GM18505 (cell line): ENCODE measurements at regions not wholly inside any gene's neighbourhood (a gene's known extent, or its start where the extent isn't known, plus 50 kb on each side); places are given as distances from the start of the nearest gene placed in this dataset.
"Not testable (repeated sequence)": the region's sequence is repeated elsewhere in the genome, so short reads cannot be mapped to it uniquely, and the experiment has no call there.

Experiments used
- ATAC-seq: cut with Tn5 transposase; IDR thresholded peaks from one replicate; pipeline ENCODE4 v1.9.1; 2021; ENCODE audit not compliant: unreplicated experiment
- POLR2A ChIP-seq: IDR thresholded peaks from 4 replicates; pipeline ENCODE4 v1.6.1; 2011; ENCODE audit warnings: borderline replicate concordance; ENCODE audit not compliant: insufficient read depth, insufficient read length; ENCODE audit errors: extremely low read depth

DNA sequence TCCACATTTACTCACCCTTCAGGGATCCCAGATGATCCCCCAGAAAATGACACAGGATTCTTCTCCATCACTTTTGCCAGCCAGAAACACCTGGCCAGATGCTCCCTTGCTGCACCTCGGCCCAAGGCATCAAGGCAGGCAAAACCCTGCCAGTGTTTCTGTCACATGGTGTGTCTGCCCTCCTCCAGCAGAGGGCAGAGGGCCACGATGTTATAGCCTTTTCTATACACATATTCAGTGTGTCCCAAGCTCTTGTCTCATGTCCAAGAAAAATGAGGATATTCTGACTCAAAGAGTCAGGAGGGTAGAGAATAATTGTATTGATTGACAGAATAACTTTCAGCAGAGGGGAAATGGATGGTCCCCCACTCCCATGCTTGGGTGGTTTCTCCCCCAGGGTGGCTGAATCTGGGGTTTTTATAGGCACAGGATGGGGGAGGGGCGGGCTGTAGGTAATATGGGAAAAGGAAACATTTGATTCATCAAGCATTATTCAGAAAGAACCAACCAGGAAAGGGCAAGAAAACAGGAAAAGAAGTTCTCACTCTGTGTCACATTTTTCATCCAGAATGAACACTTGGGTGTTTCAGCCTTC lies 933.9 kb downstream of the TRIB2 start:
- ATAC-seq = no peak
- TF ChIP-seq POLR2A = no peak

DNA sequence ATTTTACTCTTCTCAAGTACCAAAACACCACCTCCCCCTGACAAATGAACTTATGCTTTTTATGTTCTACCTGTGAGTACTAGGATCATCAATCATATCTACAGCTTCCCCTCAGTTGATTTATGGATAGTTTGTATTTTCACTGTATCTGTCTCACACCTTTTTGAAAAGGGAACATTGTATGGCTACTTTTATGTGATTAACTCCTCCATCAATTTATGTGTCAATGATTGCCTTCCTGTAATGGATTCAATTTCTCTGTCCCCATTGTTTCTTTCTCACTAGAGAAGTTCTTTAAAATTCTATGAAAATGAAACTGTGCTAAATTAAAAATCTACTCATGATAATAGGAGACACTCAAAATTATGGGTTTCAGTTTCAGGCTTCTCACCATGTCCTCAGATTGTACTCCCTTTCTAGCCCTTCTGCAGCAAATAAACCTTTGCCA lies 935.0 kb downstream of the TRIB2 start:
- no peak for TF ChIP-seq POLR2A
- ATAC-seq = peak; percentile 61

DNA sequence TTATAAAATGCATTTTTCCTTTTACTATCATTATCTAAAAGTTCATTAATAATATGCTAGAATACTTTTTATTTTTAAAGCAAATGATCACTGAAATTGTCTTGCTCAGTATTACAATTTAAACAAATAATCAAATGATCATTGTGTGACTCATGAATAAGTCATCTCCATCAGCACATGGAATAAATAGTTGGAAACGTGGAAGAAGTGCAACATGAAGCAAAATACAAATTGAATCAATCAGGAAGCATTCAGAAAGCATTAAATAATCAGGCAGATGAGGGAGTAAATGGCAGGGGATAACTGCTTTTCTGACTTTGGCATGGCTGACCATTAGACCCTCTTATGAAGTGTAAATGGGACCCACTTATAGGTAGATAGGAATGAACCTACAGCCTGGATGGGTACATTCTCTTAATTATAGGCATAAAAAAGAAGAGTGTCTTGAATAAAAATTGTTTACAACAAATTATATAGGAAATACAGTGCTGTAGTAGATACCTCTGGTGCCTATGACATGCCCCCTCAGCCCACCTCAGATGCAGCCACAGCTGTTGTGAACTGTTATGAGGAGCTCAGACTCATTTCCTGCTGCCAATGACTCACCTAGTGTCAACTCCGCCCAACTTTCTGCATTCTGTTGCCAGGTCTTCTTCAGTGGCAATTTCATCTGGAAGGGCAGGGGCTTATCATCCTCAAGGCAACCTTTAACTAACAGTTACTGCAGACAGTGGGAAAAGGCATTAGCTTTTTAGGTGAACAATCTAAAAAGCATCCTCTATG lies 936.0 kb downstream of the TRIB2 start:
- TF ChIP-seq POLR2A = no peak
- no peak for ATAC-seq

DNA sequence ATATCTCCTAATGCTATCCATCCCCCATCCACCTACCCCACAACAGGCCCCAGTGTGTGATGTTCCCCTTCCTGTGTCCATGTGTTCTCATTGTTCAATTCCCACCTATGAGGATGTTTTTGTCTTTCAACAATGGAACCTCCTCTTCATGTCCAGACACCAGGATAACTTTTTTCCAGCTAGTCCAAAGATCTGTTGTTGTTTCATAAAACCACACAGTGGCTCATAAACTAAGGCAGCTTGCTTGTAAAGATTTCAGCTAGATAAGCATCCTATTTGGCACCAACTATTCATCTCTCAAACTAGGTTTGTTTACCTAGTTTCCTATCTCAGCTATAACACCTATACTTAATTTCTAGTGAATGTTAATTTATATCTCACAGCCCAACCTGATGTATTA lies 937.7 kb downstream of the TRIB2 start:
- no peak for ATAC-seq
- TF ChIP-seq POLR2A = no peak

DNA sequence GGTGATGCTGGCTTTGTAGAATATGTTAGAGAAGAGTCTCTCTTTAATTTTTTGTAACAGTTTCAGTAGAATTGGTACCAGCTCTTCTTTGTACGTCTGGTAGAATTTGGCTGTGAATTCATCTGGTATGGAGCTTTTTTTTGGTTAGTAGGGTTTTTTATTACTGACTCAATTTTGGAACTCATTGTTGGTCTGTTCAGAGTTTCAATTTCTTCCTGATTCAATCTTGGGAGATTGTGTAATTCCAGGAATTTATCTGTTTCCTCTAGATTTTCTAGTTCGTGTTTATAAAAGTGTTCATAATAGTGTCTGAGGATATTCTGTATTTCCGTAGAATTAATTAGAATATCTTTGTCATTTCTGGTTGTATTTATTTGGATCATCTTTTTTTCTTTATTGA lies 943.5 kb downstream of the TRIB2 start:
- TF ChIP-seq POLR2A = no peak
- ATAC-seq = no peak

DNA sequence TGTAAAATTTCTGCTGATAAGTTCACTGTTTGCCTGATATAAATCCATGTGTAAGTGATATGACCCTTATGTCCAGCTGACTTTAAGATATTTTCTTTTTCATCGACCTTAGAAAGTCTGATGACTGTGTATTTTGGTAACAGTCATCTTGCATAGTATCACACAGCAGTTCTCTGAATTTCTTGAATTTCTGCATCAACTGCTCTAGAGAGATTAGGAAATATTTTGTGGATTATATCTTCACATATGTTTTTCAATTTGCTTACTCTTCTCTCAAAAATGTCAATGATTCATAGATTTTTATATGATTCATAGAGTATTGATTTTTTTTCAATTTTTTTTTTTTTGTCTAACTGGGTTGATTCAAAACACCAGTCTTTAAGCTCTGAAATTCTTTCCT lies 945.3 kb downstream of the TRIB2 start:
- ATAC-seq = no peak

DNA sequence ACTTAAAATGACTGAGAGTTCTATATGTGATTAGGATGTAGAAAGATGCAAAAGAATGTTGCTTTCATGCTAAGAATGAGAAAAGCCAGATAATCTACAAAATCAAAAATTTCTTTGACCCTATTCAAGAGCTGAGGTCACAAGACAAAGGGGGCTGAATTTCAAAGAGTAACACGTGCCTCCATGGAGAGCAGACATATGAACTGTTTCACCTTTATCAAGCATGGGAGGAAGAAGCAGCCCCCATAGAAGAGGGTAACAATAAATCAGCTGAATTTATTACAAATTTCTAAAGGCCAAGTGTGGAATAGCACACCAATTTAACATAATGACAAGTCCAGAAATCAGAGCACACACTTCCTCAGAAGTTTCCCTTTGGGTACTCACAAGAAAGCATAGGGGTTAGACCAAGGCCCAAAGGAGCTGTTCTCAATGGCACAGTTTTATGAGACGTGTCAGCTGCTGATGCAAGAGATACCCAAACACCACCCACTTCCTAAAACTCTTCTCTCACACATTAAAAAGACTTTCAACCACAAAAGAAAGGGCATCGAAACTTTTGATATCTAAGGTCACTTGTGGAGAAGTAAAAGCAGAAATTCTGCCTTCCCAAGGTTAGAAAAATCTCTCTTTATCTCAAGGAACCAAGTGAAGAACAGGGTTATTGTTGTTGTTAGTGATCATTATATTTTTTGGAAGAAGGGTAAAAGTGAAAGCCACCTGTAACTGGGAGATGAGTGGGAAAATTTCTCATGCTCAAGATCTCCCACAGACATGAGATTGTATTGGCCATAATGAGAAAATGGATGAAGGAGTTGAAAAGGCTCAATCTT lies 950.1 kb downstream of the TRIB2 start:
- peak; percentile 83 for ATAC-seq
- TF ChIP-seq POLR2A = no peak

More for the DNA sequence above, 945.3 kb downstream of the TRIB2 start:
- no peak for TF ChIP-seq POLR2A

DNA sequence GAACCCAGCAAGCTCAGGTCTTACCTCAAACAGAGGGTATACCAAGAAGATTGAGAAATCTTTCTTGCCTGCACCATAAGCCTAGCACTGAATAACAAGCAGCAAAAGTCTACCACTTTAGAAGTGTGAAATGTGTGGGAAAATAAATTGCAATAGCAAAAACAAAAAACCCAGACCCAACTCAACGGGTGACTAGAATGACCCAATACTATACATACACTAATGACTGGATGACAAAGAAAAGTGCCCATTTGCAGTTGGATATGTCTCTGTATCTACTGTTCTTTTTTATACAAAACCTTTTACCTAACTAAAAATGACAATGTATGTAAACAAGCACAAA lies 950.6 kb downstream of the TRIB2 start:
- TF ChIP-seq POLR2A = no peak
- ATAC-seq = peak; percentile 25

DNA sequence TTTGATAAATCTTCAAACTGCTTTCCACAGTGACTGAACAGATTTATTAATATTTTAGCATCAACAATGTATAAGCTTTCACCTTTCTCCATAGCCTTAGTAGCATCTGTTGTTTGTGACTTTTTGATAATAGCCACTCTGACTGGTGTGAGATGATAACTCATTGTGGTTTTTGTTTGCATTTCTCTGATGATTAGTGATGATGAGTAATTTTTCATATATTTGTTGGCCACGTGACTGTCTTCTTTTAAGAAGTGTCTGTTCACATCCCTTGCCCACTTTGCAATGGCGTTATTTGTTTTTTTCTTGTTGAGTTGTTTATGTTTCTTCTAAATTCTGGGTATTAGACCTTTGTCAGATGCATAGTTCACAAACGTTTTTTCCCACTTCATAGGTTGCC lies 952.9 kb downstream of the TRIB2 start:
- ATAC-seq = no peak

DNA sequence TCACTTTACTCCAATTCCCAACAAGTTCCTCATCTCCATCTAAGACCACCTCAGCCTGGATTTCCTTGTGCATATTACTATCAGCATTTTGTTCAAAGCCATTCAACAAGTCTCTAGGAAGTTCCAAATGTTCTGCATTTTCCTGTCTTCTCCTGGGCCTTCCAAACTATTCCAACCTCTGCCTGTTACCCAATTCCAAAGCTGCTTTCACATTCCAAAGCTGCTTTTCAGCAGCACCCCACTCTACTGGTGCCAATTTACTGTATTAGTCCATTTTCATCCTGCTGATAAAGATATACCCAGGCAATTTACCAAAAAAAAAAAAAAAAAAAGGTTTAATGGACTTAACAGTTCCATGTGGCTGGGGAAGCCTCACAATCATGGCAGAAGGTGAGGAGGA lies 957.1 kb downstream of the TRIB2 start:
- not testable (repeated sequence) for ATAC-seq

More for the DNA sequence above, 952.9 kb downstream of the TRIB2 start:
- no peak for TF ChIP-seq POLR2A

DNA sequence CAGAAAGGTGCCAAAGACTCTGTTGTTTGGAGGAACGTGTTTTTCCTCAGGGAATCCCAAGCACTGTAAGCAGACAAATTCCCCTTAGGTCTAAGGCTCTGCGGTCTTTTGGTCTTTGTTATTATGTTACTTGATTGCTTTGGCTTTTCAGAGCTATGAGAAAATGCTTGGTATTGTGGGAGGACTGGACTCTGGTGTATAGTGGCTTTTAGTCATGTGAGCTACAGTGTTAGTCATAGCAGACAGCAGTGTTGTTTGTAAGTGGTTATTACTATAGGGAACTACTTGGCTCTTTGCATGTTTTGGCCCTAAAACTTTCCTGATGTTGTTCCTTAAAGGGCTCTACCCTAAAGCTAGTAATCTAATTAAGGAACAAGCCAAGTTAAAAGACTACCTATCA lies 956.2 kb upstream of the LRATD1 start:
- ATAC-seq = no peak
- TF ChIP-seq POLR2A = no peak

DNA sequence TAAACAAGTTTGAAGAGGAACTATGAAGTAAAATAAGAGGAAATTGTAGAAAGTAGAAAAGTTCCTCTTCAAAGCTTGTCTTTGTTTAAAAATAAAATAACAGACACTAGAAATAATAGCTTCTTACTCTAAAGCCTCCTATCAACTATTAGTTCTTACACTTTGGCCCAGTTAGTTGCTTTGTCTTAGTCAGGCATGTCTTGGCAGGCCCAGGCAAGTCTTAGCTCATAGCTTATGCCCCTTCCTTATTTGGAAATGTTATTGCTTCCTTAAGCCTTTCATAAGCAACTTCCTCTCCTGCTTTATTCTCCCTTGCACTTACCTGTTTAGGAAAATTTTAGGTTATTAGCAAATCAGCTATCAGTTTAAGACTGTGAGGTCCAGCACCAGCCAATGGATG lies 950.6 kb upstream of the LRATD1 start:
- TF ChIP-seq POLR2A = no peak
- ATAC-seq = no peak

DNA sequence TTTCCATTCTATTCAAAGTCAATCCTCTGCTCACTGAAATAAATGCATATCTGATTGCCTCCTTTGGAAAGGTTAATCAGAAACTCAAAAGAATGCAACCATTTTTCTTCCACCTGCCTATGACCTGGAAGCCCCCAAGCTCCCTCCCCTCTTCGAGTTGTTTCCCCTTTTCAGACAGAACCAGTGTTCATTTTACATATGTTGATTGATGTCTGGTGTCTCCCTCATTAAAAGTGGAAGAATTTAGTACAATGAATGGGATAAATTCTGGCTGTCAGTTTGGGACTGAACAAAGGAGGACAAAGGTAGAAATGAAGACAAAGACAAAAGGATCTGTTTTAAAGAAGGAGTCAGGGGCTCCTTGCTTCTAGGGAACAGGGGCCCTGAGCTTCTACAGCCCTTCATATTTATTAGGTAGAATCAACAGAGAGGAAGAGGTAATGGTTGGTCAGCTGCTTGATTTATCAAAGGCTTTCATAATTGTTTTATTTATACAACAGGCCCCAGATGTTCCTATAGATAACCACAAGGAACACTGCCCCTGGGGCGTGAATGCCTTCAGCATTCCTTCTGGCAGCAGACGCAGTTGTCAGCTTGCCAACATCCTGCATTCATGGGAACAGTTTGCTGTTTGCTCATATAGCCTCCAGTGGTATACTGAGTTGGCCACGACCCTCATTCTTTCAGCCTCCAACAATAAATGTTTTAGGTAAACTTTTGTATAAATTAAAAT lies 949.8 kb upstream of the LRATD1 start:
- ATAC-seq = no peak

More for the DNA sequence above, 949.8 kb upstream of the LRATD1 start:
- TF ChIP-seq POLR2A = no peak
